A549 (cell line): ENCODE measurements at regions not wholly inside any gene's neighbourhood (a gene's known extent, or its start where the extent isn't known, plus 50 kb on each side); places are given as distances from the start of the nearest gene placed in this dataset.

Experiments used
- CHD4 ChIP-seq: fragments of 200-600 bp; sonication (generic); IDR thresholded peaks from 2 replicates; pipeline ENCODE4 v1.6.1; 2016; ENCODE audit warnings: antibody characterized with exemption, mild to moderate bottlenecking, borderline replicate concordance
- CTCF ChIP-seq: fragments of >200 bp; sonication (Bioruptor Twin); formaldehyde crosslinking; IDR thresholded peaks from 3 replicates; pipeline ENCODE4 v1.5.1; 2016
- JUN ChIP-seq, 2 experiments: fragments of >200 bp; sonication (Bioruptor Twin); formaldehyde crosslinking; IDR thresholded peaks; 2 replicates in 1 of 2; 3 replicates in 1 of 2; pipeline ENCODE4 v1.6.1; 2016 to 2017
- KDM1A ChIP-seq: fragments of 200-600 bp; sonication (generic); IDR thresholded peaks from 2 replicates; pipeline ENCODE4 v1.6.1; 2016; ENCODE audit warnings: low read depth, mild to moderate bottlenecking
- KDM5A ChIP-seq: fragments of 200-600 bp; sonication (generic); IDR thresholded peaks from 2 replicates; pipeline ENCODE4 v1.6.1; 2016; ENCODE audit warnings: antibody characterized with exemption, mild to moderate bottlenecking
- MAZ ChIP-seq: fragments of 150-350 bp; IDR thresholded peaks from 2 replicates; pipeline ENCODE4 v1.6.1; 2014; ENCODE audit warnings: antibody characterized with exemption, low read depth, low read length, borderline replicate concordance
- POLR2A ChIP-seq: IDR thresholded peaks from 2 replicates; pipeline ENCODE4 v1.6.1; 2012; ENCODE audit warnings: mild to moderate bottlenecking, low read length
- RCOR1 ChIP-seq: fragments of 150-350 bp; IDR thresholded peaks from 2 replicates; pipeline ENCODE4 v1.6.1; 2014; ENCODE audit warnings: antibody characterized with exemption, low read length, low read depth
- SMC3 ChIP-seq: fragments of >200 bp; sonication (Bioruptor Twin); formaldehyde crosslinking; IDR thresholded peaks from 3 replicates; pipeline ENCODE4 v1.6.1; 2018; ENCODE audit warnings: inconsistent platforms

GRCh38 chr5:1665803-1666202 is 133.8 kb downstream of the MRPL36 start:
- TF ChIP-seq CTCF (no peak), JUN (IDR thresholded peaks at IDR 0.05) (no peak), POLR2A (no peak), RCOR1 (no peak), KDM5A (no peak), SMC3 (no peak), KDM1A (no peak), MAZ (no peak), CHD4 (no peak)
